ENCODE measurements at regions not wholly inside any gene's neighbourhood (a gene's known extent, or its start where the extent isn't known, plus 50 kb on each side); places are given as distances from the start of the nearest gene placed in this dataset.

GRCh38 chr1:101128846-101129245 lies 103.3 kb upstream of the DPH5 start:
- intact Hi-C loops (cut with micrococcal nuclease), result loop anchor here (2.0 kb wide), 3 partner anchors 16 to 110 kb away; partner anchors contain the start of gene DPH5

GRCh38 chr1:101128211-101128727 lies 102.7 kb upstream of the DPH5 start:
- intact Hi-C loops (cut with micrococcal nuclease), result loop anchor here (2.0 kb wide), 3 partner anchors 15 to 111 kb away; partner anchors contain the start of gene DPH5

GRCh38 chr1:101124405-101124804 lies 98.8 kb upstream of the DPH5 start:
- intact Hi-C loops (cut with micrococcal nuclease), result no loop called here

- intact Hi-C loops (cut with micrococcal nuclease), result loop anchor here (2.0 kb wide), 1 partner anchor 55 kb away; no protein-coding TSS in a partner anchor
Measured at GRCh38 chr1:101123904-101124303, 98.3 kb upstream of the DPH5 start.

GRCh38 chr1:101122452-101123166 lies 97.0 kb upstream of the DPH5 start:
- intact Hi-C loops (cut with micrococcal nuclease), result loop anchor here (1.0 to 2.0 kb wide), 3 partner anchors 8 to 56 kb away; no protein-coding TSS in a partner anchor

GRCh38 chr1:101121975-101122374 lies 96.4 kb upstream of the DPH5 start:
- intact Hi-C loops (cut with micrococcal nuclease), result loop anchor here (1.0 to 2.0 kb wide), 3 partner anchors 8 to 57 kb away; no protein-coding TSS in a partner anchor

GRCh38 chr1:101121504-101121903 lies 95.9 kb upstream of the DPH5 start:
- intact Hi-C loops (cut with micrococcal nuclease), result no loop called here

GRCh38 chr1:101120868-101121267 lies 95.3 kb upstream of the DPH5 start:
- intact Hi-C loops (cut with micrococcal nuclease), result no loop called here

GRCh38 chr1:101119289-101119688 lies 93.7 kb upstream of the DPH5 start:
- intact Hi-C loops (cut with micrococcal nuclease), result no loop called here

GRCh38 chr1:101116006-101116405 lies 90.4 kb upstream of the DPH5 start:
- intact Hi-C loops (cut with micrococcal nuclease), result no loop called here

- intact Hi-C loops (cut with micrococcal nuclease), result no loop called here
Measured at GRCh38 chr1:101115112-101115511, 89.5 kb upstream of the DPH5 start.

- intact Hi-C loops (cut with micrococcal nuclease), result loop anchor here (5.0 kb wide), 1 partner anchor 172 kb away; no protein-coding TSS in a partner anchor
Measured at GRCh38 chr1:101114128-101114527, 88.5 kb upstream of the DPH5 start.

- intact Hi-C loops (cut with micrococcal nuclease), result loop anchor here (1.0 to 5.0 kb wide), 12 partner anchors 10 to 659 kb away; partner anchors contain the start of genes DPH5 and SLC30A7
Measured at GRCh38 chr1:101112051-101112780, 86.6 kb upstream of the DPH5 start.

GRCh38 chr1:101111461-101111860 lies 85.9 kb upstream of the DPH5 start:
- intact Hi-C loops (cut with micrococcal nuclease), result loop anchor here (5.0 kb wide), 1 partner anchor 169 kb away; no protein-coding TSS in a partner anchor

GRCh38 chr1:101109791-101110190 lies 84.2 kb upstream of the DPH5 start:
- intact Hi-C loops (cut with micrococcal nuclease), result loop anchor here (5.0 kb wide), 1 partner anchor 167 kb away; no protein-coding TSS in a partner anchor

- intact Hi-C loops (cut with micrococcal nuclease), result no loop called here
Measured at GRCh38 chr1:101108111-101108500, 82.5 kb upstream of the DPH5 start.

GRCh38 chr1:101107496-101108110 lies 82.0 kb upstream of the DPH5 start:
- intact Hi-C loops (cut with micrococcal nuclease), result no loop called here

- intact Hi-C loops (cut with micrococcal nuclease), result no loop called here
Measured at GRCh38 chr1:101105877-101106276, 80.3 kb upstream of the DPH5 start.

GRCh38 chr1:101102426-101103156 lies 77.0 kb upstream of the DPH5 start:
- intact Hi-C loops (cut with micrococcal nuclease), result no loop called here

- intact Hi-C loops (cut with micrococcal nuclease), result no loop called here
Measured at GRCh38 chr1:101101360-101101759, 75.8 kb upstream of the DPH5 start.

- intact Hi-C loops (cut with micrococcal nuclease), result no loop called here
Measured at GRCh38 chr1:101100674-101101073, 75.1 kb upstream of the DPH5 start.

Data from T-helper 1 cell treated with Interleukin-12 subunit alpha and Interleukin-12 subunit beta and Interleukin-4 antibody, amounts not matched to agents 30 ng/mL and 1 ng/mL, for 36 hours (primary cell).